Ovary (tissue), 7 donors: ENCODE measurements at regions not wholly inside any gene's neighbourhood (a gene's known extent, or its start where the extent isn't known, plus 50 kb on each side); places are given as distances from the start of the nearest gene placed in this dataset.

Experiments
- DNase-seq, 5 donors: peaks; one replicate each; pipeline ENCODE4 v3.0.0-alpha.2; 2019 to 2020
- H3K27ac ChIP-seq, 2 donors: fragments of 200-600 bp; one replicate each; pipeline versions ENCODE4 v1.5.1 to v1.8.0; 2019 to 2022
- H3K27me3 ChIP-seq: fragments of 200-600 bp; one replicate; pipeline ENCODE4 v1.8.0; 2022
- H3K36me3 ChIP-seq: fragments of 200-600 bp; sonication (generic); one replicate; pipeline ENCODE4 v1.5.1; 2019
- H3K4me1 ChIP-seq: one replicate; pipeline ENCODE4 v1.8.1; 2013; ENCODE audit warnings: mild to moderate bottlenecking, moderate library complexity; ENCODE audit not compliant: insufficient read depth
- H3K4me3 ChIP-seq: fragments of 200-600 bp; sonication (generic); one replicate; pipeline ENCODE4 v1.5.1; 2017
- H3K9me3 ChIP-seq, 2 donors: fragments of 200-600 bp in 1 of 2; sonication (generic) in 1 of 2; one replicate each; pipeline versions ENCODE4 v1.5.1 to v1.8.1; 2013 to 2019; ENCODE audit warnings: mild to moderate bottlenecking in 1 of 2, moderate library complexity in 1 of 2
- EP300 ChIP-seq: sonication (generic); formaldehyde crosslinking; IDR thresholded peaks from one replicate; pipeline ENCODE4 v1.6.1; 2017; ENCODE audit warnings: antibody characterized with exemption
- POLR2A ChIP-seq: fragments of 450-650 bp; IDR thresholded peaks from one replicate; pipeline ENCODE4 v1.6.1; 2017; ENCODE audit warnings: antibody characterized with exemption, mild to moderate bottlenecking, moderate library complexity
- WGBS, 3 donors: extraction: QIAGEN DNeasy Blood & Tissue Kit in 1 of 3; methylation state at CpG; one replicate each; pipeline versions ENCODE4 v1.1.5 to v1.1.7; 2013 to 2017; 5-methylcytosine and 5-hydroxymethylcytosine counted together
- intact Hi-C, 4 donors: fragments of 100-400 bp; cut with DNase I; formaldehyde crosslinking; loops; one replicate each; pipeline versions ENCODE4 v1.11.0 to v1.15.1; 2022 to 2023
- TF ChIP-seq, protein P1 (sequence below), 3 donors: fragments of 450-650 bp in 2 of 3; fragments of 200-600 bp in 1 of 3; IDR thresholded peaks; one replicate each; pipeline versions ENCODE4 v1.5.1 to v1.8.0; 2016 to 2022; ENCODE audit warnings: antibody characterized with exemption in 3 of 3, mild to moderate bottlenecking in 1 of 3
- donor health status: DM: no; HTN: no; CAD: no; lungs with moderate emphysema.
- donor health status: DM: no; HTN: no; CAD: no.
- donor health status: Bipolar disorder and iron deficiency.
- donor health status: DM: no; HTN: no; CAD: no.
- donor health status: DM: yes; HTN: yes; CAD: no.

DNA sequence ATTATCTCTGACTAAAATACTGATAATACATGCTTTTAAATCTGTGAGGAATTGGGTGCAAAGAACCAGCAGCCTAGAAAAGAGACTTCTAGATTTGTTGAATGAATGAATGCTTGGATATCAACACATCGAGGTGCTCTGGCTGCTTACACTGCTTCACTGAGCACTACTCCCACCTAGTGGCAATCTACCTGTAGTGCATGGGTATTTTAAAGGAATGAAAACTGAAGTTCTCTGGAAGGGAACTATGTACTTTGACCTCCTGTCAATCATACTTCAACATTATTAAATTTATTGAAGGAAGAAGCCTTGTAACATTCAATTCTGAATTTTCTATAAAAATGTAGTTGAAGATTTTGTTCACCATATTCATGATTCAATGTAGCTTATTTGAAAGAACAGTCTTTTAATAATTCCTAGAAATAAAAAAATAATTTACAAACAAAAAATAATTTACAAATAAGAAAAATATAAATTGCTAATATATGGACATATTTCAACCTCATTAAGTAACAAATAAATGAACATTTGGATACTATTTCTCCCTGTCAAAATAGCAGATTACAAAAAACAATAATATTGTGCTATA lies 111.2 kb upstream of the MMS22L start:
- Histone ChIP-seq H3K27ac (no peak overlapping the region), H3K4me1 (no peaks in the 10 kb centered on the region), H3K27me3 (no peaks in the 10 kb centered on the region), H3K4me3 (no peak overlapping the region), H3K36me3 (no peaks in the 10 kb centered on the region), H3K9me3 (no peaks in the 10 kb centered on the region)
- 0 to 2% (median 0%) methylated on average over 1 of the region's 1 CpG for WGBS, 3 donors
- no peak for DNase-seq
- intact Hi-C loops: loop anchor here in 1 of 4 donors (10.0 kb wide), 1 partner anchor 209 kb away; no protein-coding TSS in a partner anchor
- TF ChIP-seq POLR2A (no peak), EP300 (no peak)
- TF ChIP-seq, protein P1, sequence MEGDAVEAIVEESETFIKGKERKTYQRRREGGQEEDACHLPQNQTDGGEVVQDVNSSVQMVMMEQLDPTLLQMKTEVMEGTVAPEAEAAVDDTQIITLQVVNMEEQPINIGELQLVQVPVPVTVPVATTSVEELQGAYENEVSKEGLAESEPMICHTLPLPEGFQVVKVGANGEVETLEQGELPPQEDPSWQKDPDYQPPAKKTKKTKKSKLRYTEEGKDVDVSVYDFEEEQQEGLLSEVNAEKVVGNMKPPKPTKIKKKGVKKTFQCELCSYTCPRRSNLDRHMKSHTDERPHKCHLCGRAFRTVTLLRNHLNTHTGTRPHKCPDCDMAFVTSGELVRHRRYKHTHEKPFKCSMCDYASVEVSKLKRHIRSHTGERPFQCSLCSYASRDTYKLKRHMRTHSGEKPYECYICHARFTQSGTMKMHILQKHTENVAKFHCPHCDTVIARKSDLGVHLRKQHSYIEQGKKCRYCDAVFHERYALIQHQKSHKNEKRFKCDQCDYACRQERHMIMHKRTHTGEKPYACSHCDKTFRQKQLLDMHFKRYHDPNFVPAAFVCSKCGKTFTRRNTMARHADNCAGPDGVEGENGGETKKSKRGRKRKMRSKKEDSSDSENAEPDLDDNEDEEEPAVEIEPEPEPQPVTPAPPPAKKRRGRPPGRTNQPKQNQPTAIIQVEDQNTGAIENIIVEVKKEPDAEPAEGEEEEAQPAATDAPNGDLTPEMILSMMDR (IDR thresholded peaks at IDR 0.05): no peak

DNA sequence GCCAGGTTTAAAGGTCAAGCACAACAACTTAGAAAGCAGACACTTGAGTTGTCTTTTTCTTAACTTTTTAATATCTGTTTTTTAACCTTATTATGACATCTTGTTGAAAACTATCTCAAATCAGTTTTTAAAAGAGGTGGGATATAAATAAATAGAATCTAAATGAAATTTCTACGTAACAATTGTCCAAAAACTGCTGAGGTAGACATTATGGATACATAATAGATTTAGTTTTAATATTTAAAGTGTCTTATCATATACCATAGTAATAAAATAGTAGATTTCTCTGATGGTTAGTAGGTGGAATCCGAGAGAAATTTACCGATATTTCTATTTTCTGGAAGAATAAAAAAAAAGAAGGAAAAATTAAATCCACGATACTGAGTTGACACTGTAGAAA lies 113.9 kb upstream of the MMS22L start:
- Histone ChIP-seq H3K9me3 (no peaks in the 10 kb centered on the region), H3K4me3 (no peak overlapping the region), H3K4me1 (no peaks in the 10 kb centered on the region), H3K36me3 (no peaks in the 10 kb centered on the region), H3K27ac (no peak overlapping the region), H3K27me3 (no peaks in the 10 kb centered on the region)
- 84 to 86% (median 86%) methylated on average over 4 of the region's 4 CpGs for WGBS, 3 donors
- TF ChIP-seq, protein P1 (IDR thresholded peaks at IDR 0.05): no peak
- TF ChIP-seq EP300: no peak
- no peak for TF ChIP-seq POLR2A
- no peak for DNase-seq
- intact Hi-C loops: loop anchor here in 1 of 4 donors (10.0 kb wide), 1 partner anchor 212 kb away; no protein-coding TSS in a partner anchor

DNA sequence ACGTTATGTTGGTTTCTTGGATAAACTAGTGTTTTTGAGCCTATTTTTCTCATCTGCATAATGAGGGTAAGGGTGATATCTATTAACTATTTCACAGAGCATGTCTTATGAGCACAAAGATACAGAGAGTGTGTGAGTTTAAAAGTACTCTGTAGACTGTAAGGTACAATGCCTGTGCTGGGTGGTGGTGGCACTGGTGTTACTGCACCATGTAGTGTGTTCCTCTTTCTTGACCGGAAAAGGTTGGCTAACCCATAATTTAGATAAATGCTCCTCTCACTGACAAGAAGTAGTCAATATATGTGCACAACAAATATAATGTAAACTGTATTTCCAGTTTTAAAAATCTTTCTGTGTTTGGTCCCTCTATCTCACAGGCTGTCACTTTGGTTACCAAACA lies 116.2 kb upstream of the MMS22L start:
- WGBS, 3 donors: 56 to 60% (median 59%) methylated on average over 2 of the region's 2 CpGs
- H3K27ac ChIP-seq: no peak overlapping the region
- TF ChIP-seq, protein P1 (IDR thresholded peaks at IDR 0.05): no peak
- TF ChIP-seq POLR2A (no peak), EP300 (no peak)
- intact Hi-C loops: loop anchor here in 1 of 4 donors (10.0 kb wide), 1 partner anchor 214 kb away; no protein-coding TSS in a partner anchor
- no peaks in the 10 kb centered on the region for H3K9me3 ChIP-seq
- H3K4me3 ChIP-seq: no peak overlapping the region
- no peak for DNase-seq
- H3K27me3 ChIP-seq: no peaks in the 10 kb centered on the region
- no peaks in the 10 kb centered on the region for H3K36me3 ChIP-seq
- no peaks in the 10 kb centered on the region for H3K4me1 ChIP-seq

DNA sequence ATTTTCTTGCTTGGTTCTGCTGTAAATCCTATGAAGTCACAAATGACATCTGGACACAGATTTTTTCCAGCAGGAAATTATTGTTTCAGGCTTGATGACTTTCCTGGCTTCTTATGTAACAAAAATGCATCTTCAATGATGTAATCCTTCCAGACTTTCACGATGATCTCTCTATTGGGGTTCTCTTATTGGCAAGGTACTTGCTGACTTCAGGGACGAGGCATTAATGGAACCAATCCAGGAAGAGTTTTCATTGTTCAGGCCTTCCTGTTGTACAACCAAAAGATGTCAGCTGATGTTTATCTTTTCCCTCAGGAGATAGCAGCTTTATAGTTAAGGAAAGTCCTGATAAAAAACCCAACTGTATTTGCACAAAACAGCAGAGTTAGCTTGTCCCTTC lies 118.5 kb upstream of the MMS22L start:
- Histone ChIP-seq H3K36me3 (no peaks in the 10 kb centered on the region), H3K27me3 (no peaks in the 10 kb centered on the region), H3K4me1 (no peaks in the 10 kb centered on the region), H3K4me3 (no peak overlapping the region), H3K9me3 (no peaks in the 10 kb centered on the region), H3K27ac (no peak overlapping the region)
- DNase-seq: no peak
- 46 to 57% (median 46%) methylated on average over 2 of the region's 2 CpGs for WGBS, 3 donors
- intact Hi-C loops: no loop called here
- no peak for TF ChIP-seq POLR2A
- TF ChIP-seq, protein P1 (IDR thresholded peaks at IDR 0.05): no peak
- no peak for TF ChIP-seq EP300
